GM19455 (cell line): ENCODE measurements at regions not wholly inside any gene's neighbourhood (a gene's known extent, or its start where the extent isn't known, plus 50 kb on each side); places are given as distances from the start of the nearest gene placed in this dataset.

ENCODE experiments used
- ATAC-seq: cut with Tn5 transposase; IDR thresholded peaks from one replicate; pipeline ENCODE4 v1.9.1; 2021; ENCODE audit not compliant: unreplicated experiment

DNA sequence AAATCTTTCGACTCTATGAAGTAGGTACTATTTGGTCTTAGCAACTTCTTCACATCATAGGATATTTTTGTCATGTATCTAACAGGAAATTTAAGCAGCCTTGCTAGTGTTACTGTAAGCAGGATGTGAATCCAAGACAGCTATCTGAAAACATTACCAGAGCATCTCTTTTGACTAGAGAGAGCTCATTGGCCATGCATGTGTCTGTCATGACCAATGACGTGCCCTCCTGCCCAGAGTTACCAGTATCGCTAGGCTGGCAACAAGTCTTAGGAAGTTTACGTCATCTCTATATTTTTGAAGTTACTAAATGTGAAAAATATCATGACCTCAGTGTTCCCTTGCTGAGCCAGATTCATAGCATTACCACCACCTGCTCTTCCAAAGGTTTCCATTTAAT lies 130.9 kb upstream of the TP63 start:
- ATAC-seq: no peak

DNA sequence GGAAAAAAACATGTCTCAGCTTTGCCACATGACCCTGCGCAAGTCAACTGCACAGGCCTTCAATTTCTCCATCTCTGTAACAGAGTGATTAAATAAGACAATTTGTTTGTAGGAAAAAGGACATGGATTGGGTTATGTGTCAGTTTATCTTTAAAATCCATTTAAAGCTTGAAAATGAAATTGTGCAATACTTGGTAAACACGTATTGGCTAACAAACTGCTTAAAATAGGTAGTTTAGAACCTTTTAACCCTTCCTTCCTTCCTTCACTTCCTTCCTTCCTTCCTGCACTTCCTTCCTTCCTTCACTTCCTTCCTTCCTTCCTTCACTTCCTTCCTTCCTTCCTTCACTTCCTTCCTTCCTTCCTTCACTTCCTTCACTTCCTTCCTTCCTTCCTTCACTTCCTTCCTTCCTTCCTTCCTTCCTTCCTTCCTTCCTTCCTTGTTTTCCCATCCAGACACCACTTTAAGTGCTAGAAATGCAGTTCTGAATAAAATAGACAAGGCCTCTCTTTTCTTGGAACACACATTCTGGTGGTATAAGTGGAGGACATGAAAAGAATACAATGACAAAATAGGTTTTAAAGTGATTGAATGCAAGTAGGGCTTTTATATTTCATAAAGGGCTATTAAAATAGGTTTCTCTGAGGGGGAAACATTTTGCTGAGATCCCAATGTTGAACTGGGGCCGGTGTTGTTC lies 130.2 kb upstream of the TP63 start:
- no peak for ATAC-seq

DNA sequence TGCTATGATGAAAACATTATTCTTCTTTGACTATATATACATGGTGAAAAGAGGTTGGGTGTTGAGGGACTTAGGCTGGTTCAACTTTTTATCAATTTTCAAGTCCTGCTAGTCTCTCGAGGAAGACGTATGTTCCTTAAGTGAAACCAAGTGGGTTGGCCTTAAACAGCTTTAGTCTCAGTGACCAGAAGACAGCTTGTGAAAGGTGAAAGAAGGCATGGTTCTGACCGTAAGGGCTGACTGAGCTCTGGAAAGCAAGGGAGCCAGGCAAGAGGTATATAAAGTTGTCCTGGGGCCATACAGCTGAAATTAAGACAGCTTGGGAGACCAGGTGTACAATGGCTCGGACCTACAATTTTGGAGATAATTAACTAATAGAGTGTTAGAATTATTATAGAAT lies 128.9 kb upstream of the TP63 start:
- no peak for ATAC-seq

GRCh38 chr3:189502676-189503257 lies 128.4 kb upstream of the TP63 start:
- ATAC-seq: no peak

DNA sequence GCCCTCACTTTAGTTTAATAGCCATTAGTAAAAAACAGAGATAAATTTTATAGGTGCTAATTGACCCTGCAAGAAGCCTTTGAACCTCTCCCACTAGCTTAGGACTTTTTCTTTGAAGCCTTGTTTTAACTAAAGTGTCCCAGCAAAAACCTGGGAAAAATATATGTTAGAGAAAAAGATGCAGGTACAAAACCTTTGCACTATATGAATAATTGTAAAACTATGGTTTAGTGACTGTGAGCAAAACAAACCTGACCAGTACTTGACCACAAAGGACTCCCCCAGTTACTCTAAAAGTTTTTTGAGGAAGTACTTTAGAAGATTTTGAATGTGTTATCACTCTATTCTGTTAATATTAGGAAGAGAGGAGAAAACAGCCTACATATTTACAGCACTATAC lies 123.3 kb upstream of the TP63 start:
- ATAC-seq: peak; percentile 57

DNA sequence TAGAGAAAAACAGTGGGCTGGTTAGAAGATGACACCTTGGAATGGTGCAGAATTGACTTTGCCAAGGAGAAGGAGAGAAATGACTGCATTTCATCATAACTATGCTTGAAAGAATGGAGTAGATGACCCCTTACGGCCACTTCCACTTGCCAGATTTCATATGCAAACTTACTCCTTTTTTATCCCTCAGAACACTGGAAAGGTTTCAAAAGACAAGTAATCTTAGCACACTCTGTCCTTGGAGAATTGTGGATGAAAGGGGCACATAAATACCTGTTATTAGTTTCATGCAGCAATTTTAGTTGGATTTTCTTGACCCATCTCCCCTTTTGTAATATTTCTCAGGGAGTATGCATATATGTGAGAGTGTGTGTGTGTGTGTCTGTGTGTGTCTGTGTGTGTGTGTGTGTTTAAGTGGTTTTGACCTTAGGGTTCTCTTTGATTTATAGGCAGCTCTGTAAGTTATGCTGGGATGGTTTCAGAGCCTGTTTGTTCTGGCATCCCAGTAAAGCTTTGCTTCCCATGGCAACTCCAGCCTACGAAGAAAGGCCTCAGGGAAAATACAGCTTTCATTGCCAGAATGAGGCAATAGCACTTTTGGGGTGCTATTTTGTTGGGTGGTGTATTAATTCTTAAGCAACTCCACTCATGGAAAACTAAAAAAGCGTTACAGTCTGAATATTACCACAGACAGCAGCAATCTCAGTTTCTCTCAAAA lies 122.2 kb upstream of the TP63 start:
- ATAC-seq: no peak

DNA sequence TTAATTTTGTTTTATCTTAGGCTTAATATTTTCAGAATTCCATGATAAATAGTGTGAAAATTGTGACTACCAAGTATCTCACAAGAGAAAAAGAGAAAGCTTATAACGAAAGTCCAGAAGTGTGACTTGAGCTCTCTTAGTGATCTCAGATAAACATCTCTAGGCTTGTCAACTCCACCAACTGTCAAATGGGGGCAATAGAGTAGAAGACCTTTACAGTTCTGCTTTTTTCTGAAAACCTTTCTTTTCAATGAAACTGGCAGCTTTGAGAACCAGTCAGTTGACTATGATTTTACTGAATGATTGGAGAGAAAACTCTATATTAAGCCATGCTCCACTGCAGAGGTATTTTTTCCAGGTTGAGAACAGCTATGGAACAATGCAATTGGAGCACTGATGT lies 119.2 kb upstream of the TP63 start:
- ATAC-seq: peak; percentile 72

DNA sequence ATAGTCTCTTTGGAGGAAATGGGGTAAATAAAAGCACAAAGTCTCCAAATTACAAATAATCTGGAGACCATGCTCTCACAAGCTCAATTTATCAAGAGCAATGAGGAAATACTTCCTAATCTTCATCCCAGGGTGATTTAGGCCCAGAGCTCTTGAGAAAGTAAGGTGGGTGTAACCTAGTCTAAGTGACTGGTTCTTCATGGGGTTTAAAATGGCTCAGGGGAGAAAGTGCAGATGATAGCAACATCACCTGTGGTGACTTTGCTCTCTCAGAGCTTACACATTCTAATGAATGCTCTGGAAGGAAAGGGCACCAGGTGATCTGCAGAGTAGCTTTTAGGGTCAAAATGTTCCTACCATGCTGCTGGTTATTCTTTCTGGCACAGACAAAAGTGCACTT lies 118.4 kb upstream of the TP63 start:
- ATAC-seq: no peak

GRCh38 chr3:189513281-189514117 lies 117.7 kb upstream of the TP63 start:
- ATAC-seq: no peak

DNA sequence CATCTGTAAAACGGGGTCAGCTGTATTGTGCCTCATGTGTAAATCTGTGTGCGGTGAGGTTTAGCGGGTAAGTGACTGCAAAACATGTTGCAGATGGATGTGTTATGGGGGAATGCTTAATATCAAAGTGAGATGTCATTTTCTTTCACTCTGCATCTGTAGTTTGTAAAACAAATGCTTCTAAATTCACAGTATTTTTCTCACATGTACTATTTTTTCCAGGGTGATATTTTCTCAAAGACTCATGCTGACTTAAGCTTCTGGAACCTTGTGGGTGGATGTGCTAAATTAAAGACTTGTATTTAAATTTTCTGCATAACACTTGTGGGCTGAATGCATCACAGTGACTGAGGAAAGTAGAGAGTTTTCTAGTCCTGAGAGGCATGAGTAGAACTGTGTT lies 115.2 kb upstream of the TP63 start:
- no peak for ATAC-seq

DNA sequence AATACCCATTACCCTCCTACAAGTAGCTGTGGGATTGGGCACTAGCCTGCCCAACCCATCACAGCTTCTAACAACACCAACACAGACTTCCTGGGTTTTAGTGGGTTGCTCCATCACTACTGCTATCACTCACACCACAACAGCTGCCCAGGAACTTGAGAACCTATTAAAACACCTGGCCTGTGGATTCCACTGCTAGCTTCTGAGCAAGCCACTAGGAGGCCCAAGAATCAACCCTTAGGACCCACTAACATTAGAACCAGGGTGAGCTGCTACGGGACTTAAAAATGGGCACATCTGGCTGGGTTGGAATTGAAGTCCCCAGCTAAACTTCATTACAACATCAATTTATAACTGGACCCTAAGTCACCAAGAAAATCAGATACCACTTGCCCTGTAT lies 113.2 kb upstream of the TP63 start:
- ATAC-seq: no peak

DNA sequence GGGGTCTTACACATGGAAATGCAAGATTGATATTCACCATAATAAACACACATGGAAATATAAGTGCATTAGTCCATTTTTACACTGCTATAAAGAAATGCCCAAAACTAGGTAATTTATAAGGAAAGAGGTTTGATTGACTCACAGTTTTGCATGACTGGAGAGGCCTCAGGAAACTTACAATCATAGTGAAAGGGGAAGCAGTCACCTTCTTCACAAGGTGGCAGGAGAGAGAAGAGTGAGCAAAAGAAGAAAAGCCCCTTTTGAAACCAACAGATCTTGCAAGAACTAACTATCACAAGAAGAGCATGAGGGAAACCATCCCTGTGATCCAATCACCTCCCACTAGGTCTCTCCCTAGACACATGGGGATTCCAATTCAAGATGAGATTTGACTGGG lies 111.7 kb upstream of the TP63 start:
- ATAC-seq: no peak

- no peak for ATAC-seq
Measured at GRCh38 chr3:189529468-189529867, 101.7 kb upstream of the TP63 start.

- no peak for ATAC-seq
Measured at GRCh38 chr3:189529889-189530471, 101.2 kb upstream of the TP63 start.

GRCh38 chr3:189530822-189531221 lies 100.4 kb upstream of the TP63 start:
- no peak for ATAC-seq

DNA sequence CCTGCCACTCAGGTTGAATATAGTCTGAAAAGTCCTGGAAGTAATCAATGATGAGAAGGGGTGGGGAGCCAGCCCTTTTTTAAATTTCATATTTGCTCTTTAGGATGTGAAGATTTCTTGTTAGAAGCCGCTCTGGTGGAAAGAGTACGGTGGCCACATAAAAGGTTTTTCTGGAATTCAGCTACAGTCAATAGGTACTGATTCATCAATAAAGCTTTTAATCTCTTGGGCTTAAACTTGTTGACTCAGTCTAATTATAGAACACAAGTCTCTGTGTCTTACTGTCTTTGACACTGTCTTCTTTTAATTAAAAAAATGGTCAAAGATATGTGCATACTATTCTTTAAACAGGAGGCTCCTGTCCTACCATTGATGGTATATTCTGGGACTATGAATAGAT lies 99.9 kb upstream of the TP63 start:
- no peak for ATAC-seq

GRCh38 chr3:189534531-189534930 lies 96.7 kb upstream of the TP63 start:
- ATAC-seq: no peak

- no peak for ATAC-seq
Measured at GRCh38 chr3:189537135-189537534, 94.1 kb upstream of the TP63 start.

DNA sequence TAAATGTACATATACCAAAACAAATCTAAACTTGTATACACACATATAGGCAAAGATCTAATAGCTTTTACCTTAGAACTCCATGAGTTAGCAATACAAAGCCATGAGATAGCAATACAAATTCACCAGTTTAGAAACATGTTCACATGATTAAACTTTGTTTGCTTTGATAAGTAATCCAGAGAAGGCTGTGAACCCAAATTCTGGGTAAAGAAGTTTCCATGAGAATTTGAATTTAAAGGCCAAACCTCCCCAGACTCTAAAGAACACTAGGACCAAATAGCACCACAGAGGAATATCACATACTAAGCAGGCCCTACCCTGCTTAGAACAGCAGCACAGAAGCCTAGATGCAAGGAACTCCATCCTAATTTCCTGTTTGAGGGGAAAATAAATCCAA lies 83.7 kb upstream of the TP63 start:
- no peak for ATAC-seq

GRCh38 chr3:189548053-189548452 lies 83.1 kb upstream of the TP63 start:
- ATAC-seq: no peak

DNA sequence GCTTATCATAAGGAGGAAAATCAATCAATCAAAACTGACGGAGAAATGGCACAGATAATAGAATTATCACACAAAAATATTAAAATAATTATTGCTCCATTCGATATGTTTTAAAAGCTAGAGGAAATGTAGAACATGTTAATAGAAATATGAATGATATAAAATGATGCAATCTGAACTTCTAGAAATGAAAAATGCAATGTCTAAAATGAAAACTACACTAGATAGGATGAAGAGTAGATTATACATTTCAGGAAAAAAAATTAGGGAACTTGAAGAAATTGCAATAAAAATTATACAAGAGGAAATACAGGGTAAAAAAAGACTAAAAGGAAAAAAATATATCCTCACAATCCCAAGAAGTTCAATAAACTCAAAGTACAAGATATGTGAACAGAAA lies 80.2 kb upstream of the TP63 start:
- ATAC-seq: no peak
